ENCODE measurements at regions not wholly inside any gene's neighbourhood (a gene's known extent, or its start where the extent isn't known, plus 50 kb on each side); places are given as distances from the start of the nearest gene placed in this dataset.

- Histone ChIP-seq H3K9ac (ENCODE audit: low read depth, low read length) (no peak overlapping the region), H3K4me2 (ENCODE audit: insufficient read depth, low read length) (no peak overlapping the region), H3K79me2 (ENCODE audit: insufficient read depth, low read length) (no peaks in the 10 kb centered on the region), H2AFZ (ENCODE audit: low read depth, low read length) (no peak overlapping the region), H4K20me1 (ENCODE audit: insufficient read depth, low read length) (no peaks in the 10 kb centered on the region), H3K27me3 (ENCODE audit: insufficient read depth, low read length, poor library complexity) (peaks cover 3% of the 10 kb centered on the region), H3K4me3 (ENCODE audit: low read depth in 1 of 2, low read length in 2 of 2) (no peak overlapping the region), H3K9me3 (ENCODE audit: insufficient read depth, low read length, severe bottlenecking) (no peaks in the 10 kb centered on the region), H3K4me1 (ENCODE audit: insufficient read depth, low read length) (no peaks in the 10 kb centered on the region), H3K36me3 (ENCODE audit: insufficient read depth, low read length) (no peaks in the 10 kb centered on the region), H3K27ac (ENCODE audit: low read length) (no peak overlapping the region)
- no peak for TF ChIP-seq EZH2 (IDR thresholded peaks at IDR 0.05; ENCODE audit: borderline replicate concordance, low read depth, low read length, severe bottlenecking)
- TF ChIP-seq CTCF (IDR thresholded peaks at IDR 0.05; ENCODE audit: borderline replicate concordance, extremely low read depth, low read length, poor library complexity, severe bottlenecking): no peak
- no peak for ATAC-seq (ENCODE audit: insufficient read depth, low read depth)
- DNase-seq: no peak
Observed at GRCh38 chr14:104316723-104317491, 178.5 kb downstream of the KIF26A start.

DNA sequence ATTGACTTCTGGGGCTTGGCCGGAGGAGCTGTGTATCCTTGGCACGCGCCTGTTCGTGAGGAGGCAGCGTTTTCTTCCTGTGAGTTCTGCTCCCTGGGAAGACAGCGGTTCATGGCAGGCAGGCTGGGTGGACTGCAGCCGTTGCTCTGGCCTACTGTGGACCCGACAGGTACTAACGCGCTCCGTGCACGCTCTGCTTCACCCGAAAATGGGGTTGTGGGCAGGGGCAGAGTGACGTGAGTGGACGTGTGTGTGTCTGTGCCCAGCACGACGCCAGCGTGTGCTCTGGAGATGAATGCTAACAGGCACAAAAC is 179.1 kb downstream of the KIF26A start:
- H2AFZ ChIP-seq (ENCODE audit: low read depth, low read length): no peak overlapping the region
- H3K27ac ChIP-seq (ENCODE audit: low read length): no peak overlapping the region
- H3K9me3 ChIP-seq (ENCODE audit: insufficient read depth, low read length, severe bottlenecking): no peaks in the 10 kb centered on the region
- H3K27me3 ChIP-seq (ENCODE audit: insufficient read depth, low read length, poor library complexity): peaks cover 3% of the 10 kb centered on the region
- no peak overlapping the region for H3K4me2 ChIP-seq (ENCODE audit: insufficient read depth, low read length)
- H3K4me3 ChIP-seq (ENCODE audit: low read depth in 1 of 2, low read length in 2 of 2): no peak overlapping the region
- TF ChIP-seq EZH2 (IDR thresholded peaks at IDR 0.05; ENCODE audit: borderline replicate concordance, low read depth, low read length, severe bottlenecking) (no peak), CTCF (IDR thresholded peaks at IDR 0.05; ENCODE audit: borderline replicate concordance, extremely low read depth, low read length, poor library complexity, severe bottlenecking) (no peak)
- ATAC-seq (ENCODE audit: insufficient read depth, low read depth) (no peak), DNase-seq (no peak)
- H3K4me1 ChIP-seq (ENCODE audit: insufficient read depth, low read length): no peaks in the 10 kb centered on the region
- no peak overlapping the region for H3K9ac ChIP-seq (ENCODE audit: low read depth, low read length)
- H3K36me3 ChIP-seq (ENCODE audit: insufficient read depth, low read length): no peaks in the 10 kb centered on the region
- no peaks in the 10 kb centered on the region for H4K20me1 ChIP-seq (ENCODE audit: insufficient read depth, low read length)
- no peaks in the 10 kb centered on the region for H3K79me2 ChIP-seq (ENCODE audit: insufficient read depth, low read length)

- Histone ChIP-seq H3K4me1 (ENCODE audit: insufficient read depth, low read length) (no peaks in the 10 kb centered on the region), H3K4me3 (ENCODE audit: low read depth in 1 of 2, low read length in 2 of 2) (no peak overlapping the region), H3K4me2 (ENCODE audit: insufficient read depth, low read length) (no peak overlapping the region), H3K27ac (ENCODE audit: low read length) (no peak overlapping the region), H3K9me3 (ENCODE audit: insufficient read depth, low read length, severe bottlenecking) (no peaks in the 10 kb centered on the region), H3K36me3 (ENCODE audit: insufficient read depth, low read length) (no peaks in the 10 kb centered on the region), H2AFZ (ENCODE audit: low read depth, low read length) (no peak overlapping the region), H3K79me2 (ENCODE audit: insufficient read depth, low read length) (no peaks in the 10 kb centered on the region), H3K9ac (ENCODE audit: low read depth, low read length) (no peak overlapping the region), H4K20me1 (ENCODE audit: insufficient read depth, low read length) (no peaks in the 10 kb centered on the region), H3K27me3 (ENCODE audit: insufficient read depth, low read length, poor library complexity) (no peaks in the 10 kb centered on the region)
- TF ChIP-seq EZH2 (IDR thresholded peaks at IDR 0.05; ENCODE audit: borderline replicate concordance, low read depth, low read length, severe bottlenecking) (no peak), CTCF (IDR thresholded peaks at IDR 0.05; ENCODE audit: borderline replicate concordance, extremely low read depth, low read length, poor library complexity, severe bottlenecking) (no peak)
- DNase-seq (no peak), ATAC-seq (ENCODE audit: insufficient read depth, low read depth) (no peak)
Observed at GRCh38 chr14:104317975-104318557, 179.7 kb downstream of the KIF26A start.
